ENCODE measurements at regions not wholly inside any gene's neighbourhood (a gene's known extent, or its start where the extent isn't known, plus 50 kb on each side); places are given as distances from the start of the nearest gene placed in this dataset.
A peak's percentile ranks its signal among the peaks of the same experiment; 100 is the strongest.
"Not testable (repeated sequence)": the region's sequence is repeated elsewhere in the genome, so short reads cannot be mapped to it uniquely, and the experiment has no call there.

DNA sequence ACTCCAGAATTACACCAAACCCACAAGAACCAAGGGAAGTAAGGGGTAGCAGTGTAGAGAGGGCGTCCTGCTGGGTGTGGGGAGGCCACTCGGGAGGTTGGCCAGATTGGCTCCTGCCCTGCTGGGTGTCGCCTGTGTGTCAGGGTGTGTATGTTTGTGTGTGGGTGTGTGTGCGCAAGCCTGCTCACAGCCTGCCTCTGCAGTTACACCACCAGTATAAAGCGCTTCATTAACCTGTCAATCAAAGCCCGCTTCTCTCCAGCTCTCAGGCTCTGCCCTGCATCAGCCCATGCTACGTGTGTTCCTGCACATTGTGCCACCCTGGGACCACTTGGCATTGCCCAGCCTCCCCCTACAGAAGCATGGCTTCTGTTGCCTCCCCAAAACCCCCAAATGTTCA is 83.3 kb upstream of the PAX2 start:
- no peak overlapping the region for H3K4me3 ChIP-seq
- TF ChIP-seq, protein P1, sequence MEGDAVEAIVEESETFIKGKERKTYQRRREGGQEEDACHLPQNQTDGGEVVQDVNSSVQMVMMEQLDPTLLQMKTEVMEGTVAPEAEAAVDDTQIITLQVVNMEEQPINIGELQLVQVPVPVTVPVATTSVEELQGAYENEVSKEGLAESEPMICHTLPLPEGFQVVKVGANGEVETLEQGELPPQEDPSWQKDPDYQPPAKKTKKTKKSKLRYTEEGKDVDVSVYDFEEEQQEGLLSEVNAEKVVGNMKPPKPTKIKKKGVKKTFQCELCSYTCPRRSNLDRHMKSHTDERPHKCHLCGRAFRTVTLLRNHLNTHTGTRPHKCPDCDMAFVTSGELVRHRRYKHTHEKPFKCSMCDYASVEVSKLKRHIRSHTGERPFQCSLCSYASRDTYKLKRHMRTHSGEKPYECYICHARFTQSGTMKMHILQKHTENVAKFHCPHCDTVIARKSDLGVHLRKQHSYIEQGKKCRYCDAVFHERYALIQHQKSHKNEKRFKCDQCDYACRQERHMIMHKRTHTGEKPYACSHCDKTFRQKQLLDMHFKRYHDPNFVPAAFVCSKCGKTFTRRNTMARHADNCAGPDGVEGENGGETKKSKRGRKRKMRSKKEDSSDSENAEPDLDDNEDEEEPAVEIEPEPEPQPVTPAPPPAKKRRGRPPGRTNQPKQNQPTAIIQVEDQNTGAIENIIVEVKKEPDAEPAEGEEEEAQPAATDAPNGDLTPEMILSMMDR (IDR thresholded peaks at IDR 0.05): no peak
- H3K9me3 ChIP-seq: no peaks in the 10 kb centered on the region
- H3K27ac ChIP-seq: no peak overlapping the region
- peaks cover 18 to 20% of the 10 kb centered on the region in 2 donors for H3K27me3 ChIP-seq
- H3K36me3 ChIP-seq: no peaks in the 10 kb centered on the region
- H3K4me1 ChIP-seq: no peaks in the 10 kb centered on the region
- no peak for DNase-seq (ENCODE audit: low spot score)

DNA sequence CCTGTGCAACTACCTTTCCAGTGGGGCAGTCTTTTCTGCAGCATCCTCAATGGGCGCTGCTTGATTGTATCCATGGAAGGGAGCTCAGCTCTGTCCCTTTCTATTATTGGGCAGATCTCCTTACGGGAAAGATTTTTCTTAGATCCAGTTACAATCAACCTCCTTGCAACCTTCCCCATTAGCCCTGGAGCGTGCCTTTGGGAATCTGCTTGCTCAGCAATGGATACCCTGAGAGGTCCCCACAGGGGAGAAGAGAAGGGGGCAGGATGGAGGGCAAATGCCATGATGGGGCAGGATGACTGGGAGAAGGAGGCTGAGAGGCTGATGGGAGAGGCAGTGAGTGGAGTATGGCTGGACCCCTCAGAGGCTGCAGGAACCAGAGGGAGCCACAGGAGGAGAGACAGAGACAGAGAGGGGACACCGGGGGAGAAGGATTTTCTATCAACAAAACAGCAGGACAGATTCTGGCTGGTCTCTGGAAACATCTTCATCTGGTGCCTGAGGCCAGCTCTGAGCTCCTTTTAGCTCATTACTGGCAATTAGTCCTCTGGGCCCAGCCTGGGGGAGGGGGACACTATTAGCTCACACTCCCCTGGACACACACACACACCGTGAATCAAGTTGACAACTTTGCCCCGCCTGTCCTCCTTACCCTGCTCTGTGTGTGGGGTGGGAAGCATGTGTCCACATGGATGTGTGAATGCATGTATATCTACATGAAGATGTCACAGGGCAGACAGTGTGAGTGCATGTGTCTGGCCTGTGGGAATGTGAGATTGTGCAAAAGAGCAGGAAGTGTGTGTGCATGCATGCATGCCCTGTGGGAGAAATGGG is 80.8 kb upstream of the PAX2 start:
- Histone ChIP-seq H3K4me1 (no peaks in the 10 kb centered on the region), H3K27ac (no peak overlapping the region), H3K4me3 (no peak overlapping the region), H3K9me3 (no peaks in the 10 kb centered on the region), H3K27me3 (peaks cover 5 to 15% of the 10 kb centered on the region in 2 donors), H3K36me3 (no peaks in the 10 kb centered on the region)
- no peak for DNase-seq (ENCODE audit: low spot score)
- TF ChIP-seq, protein P1 (IDR thresholded peaks at IDR 0.05): no peak

DNA sequence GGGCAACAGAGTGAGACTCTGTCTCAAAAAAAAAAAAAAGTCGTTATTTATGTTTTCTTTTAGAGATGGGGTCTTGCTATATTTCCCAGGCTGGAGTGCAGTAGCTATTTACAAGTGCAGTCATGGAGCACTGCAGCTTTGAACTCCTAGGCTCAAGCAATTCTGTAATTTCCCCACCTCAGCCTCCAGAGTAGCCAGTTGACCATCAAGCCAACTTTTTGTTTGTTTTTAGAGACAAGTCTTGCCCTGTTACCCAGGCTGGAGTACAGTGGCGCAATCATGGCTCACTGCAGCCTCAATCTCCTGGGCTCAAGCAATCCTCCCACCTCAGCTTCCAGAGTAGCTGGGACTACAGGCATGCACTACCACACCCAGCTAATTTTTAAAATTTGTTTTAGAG is 78.7 kb upstream of the PAX2 start:
- not testable (repeated sequence) for H3K4me3 ChIP-seq; H3K36me3 ChIP-seq; H3K27ac ChIP-seq; H3K4me1 ChIP-seq; DNase-seq (ENCODE audit: low spot score); H3K9me3 ChIP-seq
- peaks cover 3 to 29% of the 10 kb centered on the region in 2 donors for H3K27me3 ChIP-seq

DNA sequence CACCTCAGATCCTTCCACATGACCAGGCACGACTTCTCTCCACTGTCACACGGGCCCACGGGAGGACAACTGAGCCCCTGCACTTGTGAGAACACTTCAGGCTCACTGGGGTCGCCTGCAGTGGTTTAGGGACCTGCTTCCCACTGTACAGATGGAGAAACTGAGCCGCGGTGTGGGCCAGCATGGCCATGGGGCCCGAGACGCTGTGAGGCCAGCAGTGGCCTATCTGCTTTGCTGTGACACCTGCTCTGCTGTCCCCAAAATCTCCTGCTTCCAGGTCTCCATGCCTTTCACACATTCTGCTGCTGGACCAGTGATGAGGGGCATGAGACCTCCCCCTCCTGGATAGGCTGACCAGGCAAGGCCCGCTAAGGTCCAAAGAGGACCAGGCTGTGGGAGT is 75.8 kb upstream of the PAX2 start:
- no peaks in the 10 kb centered on the region for H3K9me3 ChIP-seq
- peaks cover 6 to 34% of the 10 kb centered on the region in 2 donors for H3K27me3 ChIP-seq
- no peaks in the 10 kb centered on the region for H3K4me1 ChIP-seq
- TF ChIP-seq, protein P1 (IDR thresholded peaks at IDR 0.05): no peak
- DNase-seq (ENCODE audit: low spot score): no peak
- H3K36me3 ChIP-seq: no peaks in the 10 kb centered on the region
- H3K27ac ChIP-seq: no peak overlapping the region
- no peak overlapping the region for H3K4me3 ChIP-seq

DNA sequence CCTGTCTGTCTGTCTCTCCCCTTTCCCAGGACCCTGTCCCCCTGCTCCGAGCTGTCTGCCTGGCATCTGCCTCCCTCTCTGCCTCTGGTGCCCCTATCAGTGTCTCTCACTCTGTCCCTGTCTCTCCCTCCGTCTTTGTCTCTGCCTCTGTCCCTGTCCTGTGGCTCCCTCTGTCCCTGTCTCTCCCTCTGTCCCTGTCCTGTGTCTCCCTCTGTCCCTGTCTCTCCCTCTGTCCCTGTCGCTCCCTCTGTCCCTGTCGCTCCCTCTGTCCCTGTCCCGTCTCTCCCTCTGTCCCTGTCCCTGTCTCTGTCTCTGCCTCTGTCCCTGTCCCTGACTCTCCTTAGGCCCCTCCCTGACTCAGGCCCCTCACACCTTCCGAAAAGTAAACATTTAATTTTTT is 75.0 kb upstream of the PAX2 start:
- no peaks in the 10 kb centered on the region for H3K36me3 ChIP-seq
- no peak overlapping the region for H3K4me3 ChIP-seq
- TF ChIP-seq, protein P1 (IDR thresholded peaks at IDR 0.05): no peak
- no peak for DNase-seq (ENCODE audit: low spot score)
- no peaks in the 10 kb centered on the region for H3K4me1 ChIP-seq
- no peak overlapping the region for H3K27ac ChIP-seq
- no peaks in the 10 kb centered on the region for H3K9me3 ChIP-seq
- peaks cover 6 to 34% of the 10 kb centered on the region in 2 donors for H3K27me3 ChIP-seq

DNA sequence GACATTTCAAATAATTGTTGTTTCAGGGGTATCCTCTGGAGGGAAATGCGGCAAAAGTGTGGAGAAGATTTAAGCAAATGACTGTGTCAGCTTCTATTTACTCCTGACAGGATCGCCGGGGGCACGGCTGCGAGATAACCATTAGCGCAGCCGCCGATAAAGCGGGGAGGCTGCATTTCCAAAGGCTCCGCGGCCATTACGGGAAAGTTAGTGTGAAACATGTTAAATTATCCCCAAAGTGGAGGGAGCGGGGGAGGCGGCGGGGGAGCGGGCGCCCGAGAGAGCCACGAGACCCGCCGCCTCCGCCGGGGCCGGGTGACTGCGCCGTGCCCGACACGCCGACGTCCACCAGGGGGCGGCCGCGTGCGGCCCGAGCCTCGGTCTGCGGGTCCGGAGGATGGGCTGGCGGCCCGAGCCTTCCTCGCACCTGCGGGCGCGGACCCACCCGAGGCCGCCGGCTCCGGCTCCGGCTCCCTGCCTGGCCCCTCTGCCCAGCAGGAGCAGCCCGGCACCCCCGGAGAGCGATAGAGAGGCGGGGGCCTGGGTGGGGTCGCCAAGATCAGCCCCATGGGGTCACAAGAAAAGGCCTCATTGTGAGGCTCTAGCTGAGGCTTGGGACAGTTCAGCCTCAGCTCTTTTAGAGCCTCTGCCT is 74.4 kb upstream of the PAX2 start:
- H3K27me3 ChIP-seq: peaks cover 6 to 34% of the 10 kb centered on the region in 2 donors
- no peak for DNase-seq (ENCODE audit: low spot score)
- no peaks in the 10 kb centered on the region for H3K36me3 ChIP-seq
- no peaks in the 10 kb centered on the region for H3K9me3 ChIP-seq
- no peak overlapping the region for H3K4me3 ChIP-seq
- H3K4me1 ChIP-seq: no peaks in the 10 kb centered on the region
- H3K27ac ChIP-seq: no peak overlapping the region
- TF ChIP-seq, protein P1 (IDR thresholded peaks at IDR 0.05): peak; percentile 38 to 78
